GM23248 (cell line): ENCODE measurements at regions not wholly inside any gene's neighbourhood (a gene's known extent, or its start where the extent isn't known, plus 50 kb on each side); places are given as distances from the start of the nearest gene placed in this dataset.

Source experiments
- DNase-seq: peaks from one replicate; pipeline ENCODE4 v3.0.0-alpha.2; 2015
- H2AFZ ChIP-seq: fragments of 200-600 bp; sonication (generic); 2 replicates; pipeline ENCODE4 v1.6.1; 2016; ENCODE audit warnings: antibody characterized with exemption
- H3F3A ChIP-seq: fragments of 200-600 bp; sonication (generic); 2 replicates; pipeline ENCODE4 v1.6.1; 2016; ENCODE audit warnings: mild to moderate bottlenecking, antibody characterized with exemption, mixed run types; ENCODE audit not compliant: insufficient read depth
- H3K27ac ChIP-seq: fragments of 200-600 bp; sonication (generic); 2 replicates; pipeline ENCODE4 v1.5.1; 2016; ENCODE audit warnings: mild to moderate bottlenecking
- H3K27me3 ChIP-seq: fragments of 200-600 bp; sonication (generic); replicated peaks from 2 replicates; pipeline ENCODE4 v1.6.1; 2016; ENCODE audit warnings: mild to moderate bottlenecking; ENCODE audit not compliant: insufficient read depth
- H3K36me3 ChIP-seq: fragments of 200-600 bp; sonication (generic); 2 replicates; pipeline ENCODE4 v1.6.1; 2016; ENCODE audit warnings: low read depth, mild to moderate bottlenecking
- H3K4me1 ChIP-seq: fragments of 200-600 bp; sonication (generic); 2 replicates; pipeline ENCODE4 v1.6.1; 2016; ENCODE audit warnings: mild to moderate bottlenecking; ENCODE audit not compliant: insufficient read depth
- H3K4me2 ChIP-seq: fragments of 200-600 bp; sonication (generic); one replicate; pipeline ENCODE4 v1.6.1; 2016; ENCODE audit warnings: mild to moderate bottlenecking; ENCODE audit not compliant: unreplicated experiment
- H3K4me3 ChIP-seq: fragments of 200-600 bp; sonication (generic); 2 replicates; pipeline ENCODE4 v1.5.1; 2016; ENCODE audit warnings: mild to moderate bottlenecking
- H3K79me2 ChIP-seq: fragments of 200-600 bp; sonication (generic); 2 replicates; pipeline ENCODE4 v1.6.1; 2016; ENCODE audit warnings: mild to moderate bottlenecking; ENCODE audit not compliant: insufficient read depth
- H3K9ac ChIP-seq: fragments of 200-600 bp; sonication (generic); 2 replicates; pipeline ENCODE4 v1.6.1; 2016; ENCODE audit warnings: mild to moderate bottlenecking
- H3K9me2 ChIP-seq: fragments of 200-600 bp; sonication (generic); 2 replicates; pipeline ENCODE4 v1.6.1; 2016; ENCODE audit warnings: mixed run types, mild to moderate bottlenecking, moderate library complexity; ENCODE audit not compliant: insufficient read depth
- H3K9me3 ChIP-seq: fragments of 200-600 bp; sonication (generic); one replicate; pipeline ENCODE4 v1.6.1; 2017; ENCODE audit warnings: low read depth
- H4K20me1 ChIP-seq: fragments of 200-600 bp; sonication (generic); 2 replicates; pipeline ENCODE4 v1.6.0; 2016; ENCODE audit not compliant: insufficient read depth
- EZH2 ChIP-seq: fragments of 200-600 bp; sonication (generic); IDR thresholded peaks from 2 replicates; pipeline ENCODE4 v1.6.1; 2018; ENCODE audit warnings: antibody characterized with exemption, mild to moderate bottlenecking; ENCODE audit not compliant: insufficient read depth, poor library complexity, severe bottlenecking
- EZH2phosphoT487 ChIP-seq: fragments of 200-600 bp; sonication (generic); IDR thresholded peaks from 2 replicates; pipeline ENCODE4 v1.6.1; 2018; ENCODE audit warnings: antibody characterized with exemption, moderate library complexity, mild to moderate bottlenecking, low read depth; ENCODE audit not compliant: insufficient read depth
- WGBS, 2 experiments: methylation state at CpG; one replicate each; pipeline ENCODE4 v1.1.6; 2015 to 2017; ENCODE audit warnings: low lambda C conversion rate in 2 of 2, low coverage in 1 of 2; ENCODE audit errors: missing lambda C conversion rate in 2 of 2; 5-methylcytosine and 5-hydroxymethylcytosine counted together
- in situ Hi-C: fragments of 300-500 bp; cut with MboI; formaldehyde crosslinking; loops from 2 replicates; pipeline ENCODE4 v1.15.0; 2020

GRCh38 chr17:63332286-63332685, 113.8 kb downstream of the CYB561 start:
- no peak overlapping the region for H3K27ac ChIP-seq
- no peaks in the 10 kb centered on the region for H3K27me3 ChIP-seq
- no peaks in the 10 kb centered on the region for H3K9me3 ChIP-seq
- 97 to 98% methylated on average over 2 of the region's 2 CpGs for WGBS, 2 experiments
- peaks cover 17% of the 10 kb centered on the region; the same call in 1 of the 2 replicates for H3K79me2 ChIP-seq
- H3K36me3 ChIP-seq = peaks cover 9% of the 10 kb centered on the region
- no peaks in the 10 kb centered on the region for H3K4me1 ChIP-seq
- no peak overlapping the region for H2AFZ ChIP-seq
- in situ Hi-C loops = no loop called here
- no peaks in the 10 kb centered on the region for H4K20me1 ChIP-seq
- DNase-seq = peak; percentile 50
- no peak overlapping the region for H3K4me3 ChIP-seq
- H3K9me2 ChIP-seq = no peaks in the 10 kb centered on the region; the same call in 1 of the 2 replicates
- H3K4me2 ChIP-seq = no peak overlapping the region
- TF ChIP-seq EZH2 (no peak), EZH2phosphoT487 (no peak)
- no peak overlapping the region for H3K9ac ChIP-seq
- H3F3A ChIP-seq = peaks cover 9% of the 10 kb centered on the region; the same call in 1 of the 2 replicates

- no peak for TF ChIP-seq EZH2phosphoT487
- TF ChIP-seq EZH2 = no peak
- Histone ChIP-seq H3K4me3 (no peak overlapping the region), H3K9ac (no peak overlapping the region), H3K27me3 (no peaks in the 10 kb centered on the region), H2AFZ (no peak overlapping the region), H3F3A (peaks cover 15% of the 10 kb centered on the region; the same call in 1 of the 2 replicates), H3K79me2 (peaks cover 27% of the 10 kb centered on the region; the same call in 1 of the 2 replicates), H3K27ac (no peak overlapping the region), H3K4me1 (0 out of 2 replicates have a peak, but pooled peaks cover 5% of the 10 kb centered on the region), H3K36me3 (peaks cover 9% of the 10 kb centered on the region), H3K9me2 (no peaks in the 10 kb centered on the region; the same call in 1 of the 2 replicates), H3K9me3 (no peaks in the 10 kb centered on the region), H3K4me2 (no peak overlapping the region), H4K20me1 (no peaks in the 10 kb centered on the region)
- no peak for DNase-seq
- in situ Hi-C loops = no loop called here
- 84 to 100% methylated on average over 1 of the region's 1 CpG for WGBS, 2 experiments
Observed at GRCh38 chr17:63333869-63334268, 112.2 kb downstream of the CYB561 start.

GRCh38 chr17:63335831-63336230, 110.3 kb downstream of the CYB561 start:
- peaks cover 12% of the 10 kb centered on the region for H3K36me3 ChIP-seq
- in situ Hi-C loops = no loop called here
- WGBS, 2 experiments = 6 to 14% methylated on average over 1 of the region's 1 CpG
- no peak overlapping the region for H3K9ac ChIP-seq
- H3K4me3 ChIP-seq = no peak overlapping the region
- no peaks in the 10 kb centered on the region for H3K27me3 ChIP-seq
- H4K20me1 ChIP-seq = no peaks in the 10 kb centered on the region
- H3K9me3 ChIP-seq = no peaks in the 10 kb centered on the region
- no peak overlapping the region for H3K4me2 ChIP-seq
- H3K27ac ChIP-seq = no peak overlapping the region
- H3F3A ChIP-seq = peaks cover 15% of the 10 kb centered on the region; the same call in 1 of the 2 replicates
- TF ChIP-seq EZH2phosphoT487 = no peak
- TF ChIP-seq EZH2 = no peak
- H3K79me2 ChIP-seq = peaks cover 17% of the 10 kb centered on the region; the same call in 1 of the 2 replicates
- DNase-seq = no peak
- no peaks in the 10 kb centered on the region; the same call in 1 of the 2 replicates for H3K9me2 ChIP-seq
- 0 out of 2 replicates have a peak, but pooled peaks cover 5% of the 10 kb centered on the region for H3K4me1 ChIP-seq
- H2AFZ ChIP-seq = no peak overlapping the region

GRCh38 chr17:63337579-63337978, 108.5 kb downstream of the CYB561 start:
- Histone ChIP-seq H3K4me1 (0 out of 2 replicates have a peak, but pooled peaks cover 5% of the 10 kb centered on the region), H4K20me1 (no peaks in the 10 kb centered on the region), H2AFZ (no peak overlapping the region), H3K27me3 (no peaks in the 10 kb centered on the region), H3K36me3 (peaks cover 25% of the 10 kb centered on the region), H3K9me3 (no peaks in the 10 kb centered on the region), H3K4me2 (no peak overlapping the region), H3F3A (peaks cover 15% of the 10 kb centered on the region; the same call in 1 of the 2 replicates), H3K9ac (no peak overlapping the region), H3K79me2 (peaks cover 10% of the 10 kb centered on the region; the same call in 1 of the 2 replicates), H3K9me2 (no peaks in the 10 kb centered on the region; the same call in 1 of the 2 replicates), H3K4me3 (no peak overlapping the region), H3K27ac (no peak overlapping the region)
- WGBS, 2 experiments = 80 to 81% methylated on average over 5 of the region's 5 CpGs
- in situ Hi-C loops = no loop called here
- TF ChIP-seq EZH2 (no peak), EZH2phosphoT487 (no peak)
- no peak for DNase-seq
